ENCODE measurements at regions not wholly inside any gene's neighbourhood (a gene's known extent, or its start where the extent isn't known, plus 50 kb on each side); places are given as distances from the start of the nearest gene placed in this dataset.
"Not testable (repeated sequence)": the region's sequence is repeated elsewhere in the genome, so short reads cannot be mapped to it uniquely, and the experiment has no call there.

DNA sequence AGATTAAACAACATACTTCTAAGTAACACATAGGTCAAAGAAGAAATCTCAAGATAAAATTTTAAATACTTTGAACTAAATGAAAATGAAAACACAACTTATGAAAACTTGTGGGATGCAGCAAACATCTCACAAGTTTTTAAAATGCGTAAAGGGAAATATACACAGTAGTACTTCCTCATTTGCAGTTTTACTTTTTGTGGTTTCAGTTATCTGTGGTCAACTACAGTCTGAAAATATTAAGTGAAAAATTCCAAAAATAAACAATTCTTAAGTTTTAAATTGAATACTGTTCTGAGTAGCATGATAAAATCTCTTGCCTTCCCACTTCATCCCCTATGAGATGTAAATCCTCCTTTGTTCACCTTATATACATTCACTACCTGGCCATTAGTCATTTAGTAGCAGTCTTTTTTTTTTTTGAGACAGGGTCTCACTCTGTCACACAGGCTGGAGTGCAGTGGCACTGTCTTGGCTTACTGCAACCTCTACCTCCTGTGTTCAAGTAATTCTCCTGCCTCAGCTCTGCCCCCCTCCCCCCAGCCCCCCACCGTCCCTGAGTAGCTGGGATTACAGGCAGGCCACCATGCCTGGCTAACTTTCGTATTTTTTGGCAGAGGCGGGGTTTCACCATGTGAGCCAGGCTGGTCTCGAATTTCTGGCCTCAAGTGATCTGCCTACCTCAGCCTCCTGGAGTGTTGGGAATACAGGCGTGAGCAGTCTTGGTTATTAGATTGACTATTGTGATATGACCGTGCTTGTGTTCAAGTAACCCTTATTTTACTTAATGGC is 154.6 kb upstream of the AHI1 start:
- DNase-seq (ENCODE audit: low spot score) = no peak

DNA sequence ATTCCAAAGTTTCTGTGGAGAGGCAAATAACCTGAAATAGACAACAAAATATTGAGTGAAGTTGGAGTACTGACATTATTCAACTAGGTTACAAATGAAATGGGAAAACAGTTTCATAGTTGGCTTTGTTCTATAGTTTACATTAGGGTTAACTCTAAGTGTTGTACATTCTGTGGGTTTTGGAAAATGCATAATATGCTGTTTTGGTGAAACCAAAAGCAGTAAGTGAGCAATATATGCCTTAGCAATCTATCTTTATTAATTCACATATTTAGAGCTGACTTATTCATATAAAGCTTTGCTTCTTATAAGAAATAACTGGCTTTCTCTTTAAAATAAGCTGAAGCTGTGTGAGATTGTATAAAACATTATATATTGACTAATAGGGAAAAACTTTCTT is 157.5 kb upstream of the AHI1 start:
- DNase-seq (ENCODE audit: low spot score) = no peak

DNA sequence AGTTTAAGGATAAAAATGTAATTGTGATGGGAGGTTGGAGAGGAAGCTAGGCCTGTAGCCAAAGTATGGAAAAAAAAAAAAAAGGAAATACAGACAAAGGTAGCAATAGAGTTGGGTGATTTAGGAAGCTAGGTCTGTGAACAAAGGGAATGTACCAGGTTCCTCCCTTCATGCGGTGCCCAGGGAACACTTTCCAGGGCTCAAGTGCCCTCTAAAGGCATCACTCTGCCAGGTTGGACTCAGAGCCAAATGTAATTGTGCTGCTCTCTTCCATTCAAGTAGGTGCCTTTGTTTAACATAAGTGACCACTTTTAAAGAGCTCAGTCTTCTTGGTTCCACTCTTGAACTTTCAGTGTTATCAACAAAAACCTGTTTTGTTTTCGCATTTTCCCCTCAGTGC is 159.7 kb upstream of the AHI1 start:
- DNase-seq (ENCODE audit: low spot score) = no peak

DNA sequence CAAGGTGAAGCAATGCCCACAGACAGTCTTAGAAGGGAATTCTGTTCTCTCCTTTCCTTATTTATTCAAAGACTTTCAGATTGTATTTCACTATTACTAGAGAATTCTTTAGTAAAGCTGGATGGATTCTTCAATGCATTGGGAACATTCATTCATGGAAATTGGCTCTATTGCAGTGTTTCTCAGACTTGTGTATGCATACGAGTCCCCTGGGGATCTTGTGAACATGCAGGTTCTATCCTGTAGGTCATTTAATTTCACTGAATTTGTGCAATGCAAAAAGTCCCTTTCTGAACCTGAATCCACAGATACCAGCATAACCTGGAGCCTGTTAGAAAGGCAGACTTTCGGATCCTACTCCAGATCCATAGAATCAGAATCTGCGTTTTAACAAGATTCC is 160.9 kb upstream of the AHI1 start:
- DNase-seq (ENCODE audit: low spot score) = no peak

DNA sequence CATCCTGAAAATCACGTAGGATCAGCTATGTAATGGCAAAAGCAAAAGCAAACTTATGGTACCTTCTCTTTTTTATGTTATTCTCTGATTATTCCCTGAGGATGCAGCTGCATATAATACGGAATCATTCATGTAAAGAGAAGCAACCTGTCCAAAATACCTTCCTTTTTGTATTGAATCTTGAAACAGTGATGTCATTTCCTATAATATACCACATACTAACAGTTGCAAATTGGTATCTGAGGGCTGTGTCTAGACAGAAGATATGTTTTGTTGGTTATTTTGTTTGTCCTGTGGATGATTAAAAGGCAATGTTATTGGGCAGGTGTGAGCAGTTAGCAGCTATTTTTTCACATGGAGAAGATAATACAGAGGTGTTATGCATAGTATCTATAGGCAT is 161.4 kb upstream of the AHI1 start:
- DNase-seq (ENCODE audit: low spot score) = no peak

DNA sequence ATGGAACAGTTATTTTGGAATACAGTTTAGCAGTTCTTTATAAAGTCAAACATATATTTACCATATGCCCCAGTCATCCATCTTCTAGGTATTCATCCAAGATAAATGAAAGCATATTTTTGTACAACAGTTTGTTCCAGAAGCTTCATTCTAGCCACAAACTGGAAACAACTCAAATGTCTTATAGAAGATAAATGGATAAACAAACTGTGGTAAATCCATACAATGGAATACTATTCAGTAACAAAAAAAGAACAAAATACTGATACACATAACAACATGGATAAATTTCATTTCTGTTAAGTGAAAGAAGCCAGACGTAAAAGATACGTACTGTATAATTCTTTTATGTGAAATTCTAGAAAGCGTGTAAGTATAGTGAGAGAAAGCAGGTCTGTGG is 167.0 kb upstream of the AHI1 start:
- no peak for DNase-seq (ENCODE audit: low spot score)

DNA sequence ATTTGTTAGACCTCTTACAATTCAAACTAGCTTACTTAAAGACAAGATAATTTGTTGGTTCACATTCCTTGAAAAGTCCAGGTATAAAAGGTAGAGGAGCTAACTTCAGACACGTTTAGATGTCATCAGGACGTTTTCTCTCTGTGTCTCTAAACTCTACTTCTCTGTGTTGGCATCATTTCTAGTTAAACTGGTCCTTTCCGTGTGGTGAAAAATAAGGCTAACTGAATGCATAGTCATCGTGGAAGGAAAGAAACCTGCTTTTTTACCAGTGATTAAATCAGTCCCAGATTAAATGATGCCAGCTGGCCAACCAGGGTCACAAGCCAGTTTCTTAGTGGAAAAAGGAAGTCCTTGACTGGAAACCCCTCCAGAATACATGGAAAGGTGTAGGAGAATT is 168.4 kb upstream of the AHI1 start:
- DNase-seq (ENCODE audit: low spot score) = no peak

DNA sequence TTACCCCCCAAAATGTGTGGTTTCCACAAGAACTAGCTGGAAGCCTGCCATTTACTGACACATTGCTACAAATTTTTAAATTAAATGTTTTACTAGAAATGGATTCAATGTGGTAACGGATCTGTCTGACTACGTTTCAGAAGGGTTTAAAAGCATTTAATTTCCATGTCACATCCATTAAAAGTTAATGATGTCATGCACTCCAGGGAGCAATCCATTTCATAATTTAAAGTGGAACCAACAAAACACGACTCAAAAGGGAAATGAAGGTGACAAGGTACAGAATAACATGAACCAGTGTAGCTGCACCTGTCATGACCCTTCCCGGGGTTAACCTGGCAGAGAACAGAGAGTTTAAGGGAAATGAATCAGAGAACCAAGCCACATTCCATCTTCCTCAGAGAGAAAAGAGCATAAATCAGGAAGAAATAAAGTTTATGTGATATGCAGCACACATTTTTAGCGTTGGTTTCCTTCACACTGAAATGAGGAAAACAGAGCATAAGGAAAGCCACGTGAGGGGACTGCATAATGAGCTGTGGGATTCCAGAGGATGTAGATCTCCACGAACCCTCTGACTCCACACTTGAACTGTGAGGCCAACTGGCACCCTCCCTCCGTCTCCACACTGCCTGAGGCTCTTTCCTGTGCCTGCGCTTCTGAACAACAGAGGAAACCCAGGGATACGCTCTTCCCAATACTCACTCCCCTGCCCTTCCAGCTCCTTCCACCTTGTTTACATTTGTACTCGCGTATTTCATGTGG is 170.3 kb upstream of the AHI1 start:
- no peak for DNase-seq (ENCODE audit: low spot score)

DNA sequence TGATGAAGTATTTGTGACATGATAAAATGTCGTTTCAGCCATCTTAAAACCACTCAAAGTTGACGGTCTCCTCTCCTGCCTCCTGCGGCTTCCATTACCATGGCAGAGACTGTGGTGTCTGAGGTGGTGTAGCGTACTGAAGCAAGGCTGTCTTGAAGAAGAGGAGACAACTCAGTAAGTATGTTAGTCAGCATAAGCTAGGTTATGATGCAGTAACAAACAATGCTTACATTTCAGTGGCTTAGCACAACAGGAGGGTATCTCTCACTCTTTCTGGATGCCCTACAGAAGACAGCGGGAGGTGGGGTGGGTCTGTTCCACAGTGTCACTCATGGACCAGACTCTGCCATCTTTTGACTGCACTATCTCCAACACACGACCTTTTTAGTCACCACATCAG is 174.7 kb upstream of the AHI1 start:
- no peak for DNase-seq (ENCODE audit: low spot score)

DNA sequence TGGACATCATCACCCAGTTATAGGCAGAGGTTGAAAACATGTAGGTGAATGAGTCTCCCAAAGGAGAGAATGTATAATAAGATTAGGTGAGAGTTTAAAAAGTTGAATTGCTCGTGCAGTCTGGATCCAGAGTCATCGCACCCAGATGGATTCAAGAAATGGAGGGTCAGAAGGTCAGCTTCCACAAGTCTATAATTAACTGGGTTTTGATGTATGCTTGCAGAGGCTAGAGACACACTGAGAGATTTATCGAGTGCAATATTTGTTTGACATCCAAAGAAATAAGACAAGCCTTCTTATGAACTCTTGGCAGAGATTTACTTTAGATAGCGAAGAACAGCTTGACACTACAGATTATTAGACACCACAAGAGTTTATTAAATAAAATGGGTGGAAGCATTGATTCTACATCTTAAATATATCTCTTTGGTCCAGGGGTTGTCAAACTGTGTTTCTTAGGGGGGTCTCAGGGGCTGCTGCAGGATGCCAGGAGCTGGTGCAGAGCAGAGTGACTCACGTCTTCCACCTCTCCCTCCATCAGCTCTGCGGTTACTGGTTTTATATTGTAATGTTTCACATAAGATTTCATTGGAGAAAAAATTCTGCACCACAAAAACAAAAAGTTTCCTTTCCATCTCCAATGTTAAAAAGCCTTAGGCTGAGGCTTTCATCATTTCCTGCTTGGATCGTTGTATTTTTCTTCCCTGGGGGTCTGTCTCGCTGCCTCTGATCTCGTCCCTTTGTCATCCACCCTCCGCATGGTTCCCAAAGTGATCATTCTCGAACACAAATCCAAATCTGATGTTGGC is 176.2 kb upstream of the AHI1 start:
- no peak for DNase-seq (ENCODE audit: low spot score)

DNA sequence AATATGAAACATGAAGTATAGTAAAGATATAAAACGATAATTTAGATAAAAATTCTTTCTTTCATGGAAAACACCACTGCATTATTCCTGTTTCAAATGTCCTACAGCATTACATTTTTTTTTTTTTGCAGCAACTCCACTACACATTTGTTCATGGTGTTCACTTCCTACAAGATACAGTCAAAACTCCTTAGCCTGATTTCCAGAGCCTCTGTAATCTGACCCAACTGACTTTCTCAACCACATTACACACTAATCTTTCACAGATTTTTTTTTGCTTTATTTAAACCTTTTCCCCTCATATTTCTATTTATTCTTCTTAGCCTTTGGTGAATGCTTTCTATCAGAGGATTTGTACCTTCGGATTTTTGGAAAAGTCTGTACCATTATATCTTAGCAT is 176.5 kb upstream of the PDE7B start:
- DNase-seq (ENCODE audit: low spot score) = no peak

DNA sequence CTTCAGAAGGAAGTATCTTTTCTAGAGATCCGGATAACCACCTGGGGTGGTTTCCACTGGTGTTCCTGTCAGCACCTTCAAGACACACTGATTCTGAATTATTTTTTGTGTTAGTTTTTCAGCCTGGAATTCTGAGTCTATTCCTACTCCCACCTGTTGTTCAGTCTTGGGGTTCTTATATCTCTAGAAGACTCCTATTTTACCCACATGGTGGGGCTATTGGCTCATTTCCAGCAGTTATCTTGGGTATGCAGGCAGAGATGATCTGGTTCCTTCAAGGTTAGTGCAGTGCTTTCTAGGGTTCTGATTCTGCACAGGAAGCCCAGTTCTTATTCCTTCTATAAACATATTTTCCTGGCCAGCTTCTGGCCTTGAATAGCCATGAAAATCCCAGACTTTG is 175.6 kb upstream of the PDE7B start:
- DNase-seq (ENCODE audit: low spot score) = no peak

DNA sequence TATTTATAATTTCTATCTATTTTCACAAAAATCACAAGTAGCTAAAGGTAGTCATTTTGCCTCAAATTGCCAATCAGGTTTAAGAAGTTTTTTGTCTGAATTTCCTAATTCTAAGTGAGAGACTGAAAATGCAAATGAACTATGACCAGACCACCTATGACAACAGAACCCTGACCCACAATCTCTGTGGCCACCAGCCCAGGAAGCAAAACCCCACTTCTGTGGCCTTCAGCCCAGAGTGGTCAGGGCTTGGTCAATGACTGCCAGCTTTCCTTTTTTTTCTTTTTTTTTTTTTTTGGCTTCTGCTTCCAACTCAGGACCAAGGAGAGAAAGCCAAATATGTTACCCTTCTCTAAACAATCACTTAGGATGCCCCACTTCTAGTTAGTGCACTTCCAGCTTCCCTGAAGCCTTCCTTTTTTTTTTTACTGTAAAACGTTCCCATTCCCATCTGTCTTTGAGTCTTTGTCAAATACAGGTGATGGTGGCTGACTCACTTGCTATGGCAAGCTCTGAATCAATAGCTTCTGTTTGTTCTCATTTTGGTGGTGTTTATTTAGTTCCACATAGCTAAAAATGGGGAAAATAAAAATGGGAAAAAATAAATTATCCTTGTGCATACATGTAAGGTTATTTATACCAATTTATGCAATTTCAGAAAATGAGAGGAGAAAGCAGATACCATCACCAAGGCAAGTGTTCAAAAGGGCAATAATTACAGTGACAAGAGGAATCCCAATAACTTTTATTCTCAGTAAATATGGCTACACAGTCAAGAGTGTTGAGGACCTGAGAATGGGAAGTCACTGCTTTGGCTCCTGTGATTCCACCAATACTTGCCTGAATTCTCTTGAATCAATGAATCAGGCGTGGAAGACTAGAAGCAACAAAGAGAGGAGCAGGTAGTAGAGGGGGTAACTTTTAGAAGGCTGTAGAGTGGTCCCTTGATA is 170.3 kb upstream of the PDE7B start:
- DNase-seq (ENCODE audit: low spot score) = no peak

DNA sequence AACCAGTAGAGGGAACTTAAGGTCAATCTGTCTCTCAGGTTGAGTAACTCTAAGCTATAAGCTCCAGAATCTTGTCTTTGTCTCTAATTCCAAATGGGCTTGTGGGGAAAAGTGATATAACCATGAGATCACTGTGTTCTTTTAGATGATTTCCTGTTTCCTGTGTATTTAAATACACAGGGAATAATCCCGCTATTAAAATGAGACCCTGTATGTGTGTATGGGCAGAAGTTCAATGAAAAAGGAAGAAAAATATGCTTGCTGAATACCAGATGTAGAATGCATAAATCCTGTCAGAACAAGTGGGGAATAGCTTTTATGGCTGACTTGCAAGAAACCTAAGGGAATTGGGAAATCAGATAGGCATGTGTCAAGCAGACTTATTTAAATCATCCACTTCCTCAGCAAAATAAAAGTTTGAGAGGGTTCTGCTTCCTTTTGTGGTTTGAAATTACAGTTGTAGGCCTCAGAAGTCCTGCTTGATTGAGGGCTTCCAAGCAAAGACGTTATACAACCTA is 164.7 kb upstream of the PDE7B start:
- no peak for DNase-seq (ENCODE audit: low spot score)

DNA sequence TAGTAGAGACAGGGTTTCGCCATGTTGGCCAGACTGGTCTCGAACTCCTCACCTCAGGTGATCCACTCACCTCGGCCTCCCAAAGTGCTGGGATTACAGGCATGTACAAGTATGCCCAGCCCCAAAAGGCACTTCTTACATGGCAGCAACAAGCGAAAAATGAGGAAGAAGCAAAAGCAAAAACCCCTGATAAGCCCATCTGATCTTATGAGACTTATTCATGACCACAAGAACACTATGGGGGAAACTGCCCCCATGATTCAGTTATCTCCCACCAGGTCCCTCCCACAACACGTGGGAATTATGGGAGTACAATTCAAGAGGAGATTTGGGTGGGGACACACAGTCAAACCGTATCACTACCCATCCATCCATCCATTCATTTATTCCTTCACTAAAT is 163.0 kb upstream of the PDE7B start:
- not testable (repeated sequence) for DNase-seq (ENCODE audit: low spot score)

DNA sequence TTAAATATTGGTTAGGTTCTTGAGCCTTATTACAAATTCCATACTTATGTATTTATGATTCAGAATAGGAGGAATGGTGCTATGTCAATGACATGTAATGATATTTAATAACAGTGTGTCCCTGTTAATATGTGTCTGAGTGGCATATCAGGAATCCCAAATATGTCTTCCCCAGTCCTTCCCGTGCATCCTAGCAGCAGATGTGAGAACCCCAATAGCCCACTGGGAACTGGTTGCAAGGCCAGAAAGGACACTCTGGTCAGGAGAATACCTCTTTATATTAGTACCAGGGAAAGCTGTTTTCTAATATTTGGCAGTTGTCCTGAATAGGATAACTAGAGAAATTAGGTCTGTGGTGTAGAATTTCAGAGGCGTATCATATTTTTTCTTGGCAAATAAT is 159.1 kb upstream of the PDE7B start:
- DNase-seq (ENCODE audit: low spot score) = no peak

DNA sequence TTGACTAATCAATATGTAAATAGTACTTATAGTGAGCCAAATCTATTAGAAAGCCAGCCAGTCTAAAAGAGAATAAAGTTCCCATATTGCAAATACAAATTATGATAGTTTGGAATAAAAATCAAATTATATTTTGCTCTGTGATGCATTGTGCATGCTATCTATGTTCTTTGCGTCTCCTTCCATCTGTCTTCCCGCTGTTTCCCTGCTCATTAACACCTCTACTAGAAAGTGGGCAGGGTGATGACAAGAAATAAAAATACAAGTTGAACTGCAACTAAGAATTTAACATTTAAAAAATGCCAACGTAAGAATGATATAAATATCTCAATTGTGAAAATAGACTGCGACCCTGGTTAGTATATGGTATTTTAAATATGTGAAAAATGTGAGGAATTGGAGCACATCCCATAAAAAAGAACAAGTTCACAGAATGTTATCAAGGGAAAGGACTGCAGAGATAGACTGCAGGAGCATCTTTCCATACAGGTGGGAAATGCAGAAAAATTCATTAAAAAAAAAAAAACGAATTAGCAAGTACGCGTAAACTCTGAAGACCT is 157.6 kb upstream of the PDE7B start:
- DNase-seq (ENCODE audit: low spot score) = no peak

DNA sequence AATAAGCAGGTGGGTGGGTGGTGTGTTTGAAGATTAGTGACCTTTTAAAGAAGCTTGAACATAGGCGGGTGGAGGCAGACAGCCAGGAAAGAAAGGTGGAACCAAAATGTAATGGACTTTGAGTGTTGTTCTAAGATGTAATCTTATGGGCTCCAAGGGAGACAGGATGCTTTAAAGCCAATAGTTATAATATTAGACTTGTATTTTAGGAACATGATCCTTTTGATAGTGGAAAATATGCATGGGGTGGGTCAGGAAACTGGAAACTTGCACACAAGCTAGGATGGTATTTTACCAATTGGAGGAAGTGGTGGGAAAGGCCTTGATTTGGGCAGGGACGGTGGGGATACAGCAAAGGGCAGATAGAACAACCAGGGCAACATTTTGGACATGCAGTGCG is 151.8 kb upstream of the PDE7B start:
- no peak for DNase-seq (ENCODE audit: low spot score)

DNA sequence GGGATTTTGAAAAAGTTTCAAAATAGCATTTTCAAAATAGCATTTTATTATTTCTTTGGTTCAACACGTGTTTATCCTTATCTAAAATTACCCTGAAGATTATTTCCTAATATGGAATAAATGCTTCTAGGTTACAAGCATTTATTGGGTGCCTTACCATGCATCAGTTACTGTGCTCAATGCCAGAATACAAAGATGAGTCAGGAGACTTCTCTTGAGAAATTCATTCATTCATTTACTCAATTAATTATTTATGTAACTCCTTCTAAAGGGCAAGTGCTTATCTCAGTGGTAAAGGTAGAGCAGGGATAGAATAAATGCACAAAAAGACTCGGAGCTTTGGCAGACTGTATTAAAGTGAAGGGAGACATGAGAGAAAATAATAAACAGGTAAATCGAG is 150.1 kb upstream of the PDE7B start:
- no peak for DNase-seq (ENCODE audit: low spot score)

DNA sequence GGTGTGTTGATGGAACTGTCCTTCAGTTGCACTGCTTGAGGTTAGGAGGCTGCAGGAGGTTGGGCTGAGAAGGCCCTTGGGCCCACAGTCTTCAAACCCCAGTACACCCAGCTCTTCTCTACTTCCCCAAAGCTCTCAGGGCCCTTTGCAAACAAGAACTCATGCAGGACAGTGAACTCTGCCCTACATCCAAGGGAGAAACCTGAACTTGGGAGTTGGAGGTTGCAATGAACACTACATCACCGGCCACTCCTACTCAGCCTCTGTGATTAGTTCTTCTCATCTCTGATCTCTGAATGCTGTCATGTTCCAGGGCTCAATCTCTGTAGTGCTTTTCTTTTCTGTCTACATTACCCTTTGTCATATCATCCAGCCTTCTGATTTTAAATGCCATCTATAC is 148.5 kb upstream of the PDE7B start:
- DNase-seq (ENCODE audit: low spot score) = no peak

DNA sequence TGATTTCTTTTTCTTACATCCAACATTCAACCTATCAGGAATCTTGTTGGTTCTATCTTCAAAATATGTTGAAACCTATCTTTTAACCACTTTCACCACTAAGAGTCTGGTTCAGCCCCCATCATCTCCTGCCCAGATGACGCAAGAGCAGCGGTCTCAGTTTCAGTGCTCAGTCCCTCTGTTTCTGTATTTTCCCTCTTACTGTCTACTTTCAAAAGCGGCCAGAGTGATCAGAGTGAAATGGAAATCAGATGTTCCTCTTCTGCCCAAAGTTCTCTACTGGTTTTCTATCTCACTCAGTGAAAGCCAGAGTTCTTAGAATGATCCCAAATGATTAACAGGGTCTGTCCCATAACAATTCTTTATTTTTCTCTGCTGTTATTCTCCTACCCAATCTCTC is 147.9 kb upstream of the PDE7B start:
- no peak for DNase-seq (ENCODE audit: low spot score)

All from ureter (tissue), 1 donor.